ENCODE measurements at regions not wholly inside any gene's neighbourhood (a gene's known extent, or its start where the extent isn't known, plus 50 kb on each side); places are given as distances from the start of the nearest gene placed in this dataset.

GRCh38 chr7:84283798-84284197 lies 89.2 kb upstream of the SEMA3A start:
- H3K79me2 ChIP-seq (ENCODE audit: insufficient read depth, low read length) = no peaks in the 10 kb centered on the region
- no peak overlapping the region for H3K4me3 ChIP-seq (ENCODE audit: low read length, poor library complexity, severe bottlenecking)
- no peaks in the 10 kb centered on the region for H3K9me3 ChIP-seq (ENCODE audit: insufficient read depth, low read depth, low read length)
- no peaks in the 10 kb centered on the region for H3K27me3 ChIP-seq (ENCODE audit: insufficient read depth, low read length, poor library complexity, severe bottlenecking)
- H3F3A ChIP-seq (ENCODE audit: low read depth) = no peaks in the 10 kb centered on the region
- TF ChIP-seq EZH2phosphoT487 (IDR thresholded peaks at IDR 0.05; ENCODE audit: borderline replicate concordance) = no peak
- TF ChIP-seq CTCF (conservative IDR thresholded peaks at IDR 0.05; ENCODE audit: low read length) = no peak
- H3K9me2 ChIP-seq (replicated peaks; ENCODE audit: low read depth, low read length) = no peaks in the 10 kb centered on the region
- H4K20me1 ChIP-seq (ENCODE audit: insufficient read depth, low read length, poor library complexity, severe bottlenecking) = no peaks in the 10 kb centered on the region
- no peak overlapping the region for H3K4me2 ChIP-seq (ENCODE audit: low read depth, low read length, poor library complexity, severe bottlenecking)
- no peaks in the 10 kb centered on the region for H3K36me3 ChIP-seq (ENCODE audit: insufficient read depth, low read length)
- no peaks in the 10 kb centered on the region for H3K4me1 ChIP-seq (ENCODE audit: insufficient read depth, low read length, poor library complexity, severe bottlenecking)
- H2AFZ ChIP-seq (ENCODE audit: low read length) = no peak overlapping the region
- no peak overlapping the region for H3K9ac ChIP-seq (ENCODE audit: low read depth, low read length, poor library complexity, severe bottlenecking)

- H3K4me1 ChIP-seq (ENCODE audit: insufficient read depth, low read length, poor library complexity, severe bottlenecking) = no peaks in the 10 kb centered on the region
- H3K36me3 ChIP-seq (ENCODE audit: insufficient read depth, low read length) = no peaks in the 10 kb centered on the region
- H3F3A ChIP-seq (ENCODE audit: low read depth) = no peaks in the 10 kb centered on the region
- H3K79me2 ChIP-seq (ENCODE audit: insufficient read depth, low read length) = no peaks in the 10 kb centered on the region
- TF ChIP-seq CTCF (conservative IDR thresholded peaks at IDR 0.05; ENCODE audit: low read length) (no peak), EZH2phosphoT487 (IDR thresholded peaks at IDR 0.05; ENCODE audit: borderline replicate concordance) (no peak)
- H3K9ac ChIP-seq (ENCODE audit: low read depth, low read length, poor library complexity, severe bottlenecking) = no peak overlapping the region
- H3K9me2 ChIP-seq (replicated peaks; ENCODE audit: low read depth, low read length) = no peaks in the 10 kb centered on the region
- no peaks in the 10 kb centered on the region for H3K27me3 ChIP-seq (ENCODE audit: insufficient read depth, low read length, poor library complexity, severe bottlenecking)
- no peak overlapping the region for H3K4me3 ChIP-seq (ENCODE audit: low read length, poor library complexity, severe bottlenecking)
- no peaks in the 10 kb centered on the region for H3K9me3 ChIP-seq (ENCODE audit: insufficient read depth, low read depth, low read length)
- H2AFZ ChIP-seq (ENCODE audit: low read length) = no peak overlapping the region
- no peak overlapping the region for H3K4me2 ChIP-seq (ENCODE audit: low read depth, low read length, poor library complexity, severe bottlenecking)
- H4K20me1 ChIP-seq (ENCODE audit: insufficient read depth, low read length, poor library complexity, severe bottlenecking) = no peaks in the 10 kb centered on the region
Observed at GRCh38 chr7:84281518-84281917, 86.9 kb upstream of the SEMA3A start.

GRCh38 chr7:84277628-84278224 lies 83.1 kb upstream of the SEMA3A start:
- no peaks in the 10 kb centered on the region for H3K27me3 ChIP-seq (ENCODE audit: insufficient read depth, low read length, poor library complexity, severe bottlenecking)
- H3K36me3 ChIP-seq (ENCODE audit: insufficient read depth, low read length) = no peaks in the 10 kb centered on the region
- no peaks in the 10 kb centered on the region for H3K4me1 ChIP-seq (ENCODE audit: insufficient read depth, low read length, poor library complexity, severe bottlenecking)
- no peaks in the 10 kb centered on the region for H3K9me3 ChIP-seq (ENCODE audit: insufficient read depth, low read depth, low read length)
- H3K79me2 ChIP-seq (ENCODE audit: insufficient read depth, low read length) = no peaks in the 10 kb centered on the region
- no peak overlapping the region for H3K4me3 ChIP-seq (ENCODE audit: low read length, poor library complexity, severe bottlenecking)
- no peaks in the 10 kb centered on the region for H3F3A ChIP-seq (ENCODE audit: low read depth)
- H3K9me2 ChIP-seq (replicated peaks; ENCODE audit: low read depth, low read length) = no peaks in the 10 kb centered on the region
- no peak overlapping the region for H2AFZ ChIP-seq (ENCODE audit: low read length)
- H3K9ac ChIP-seq (ENCODE audit: low read depth, low read length, poor library complexity, severe bottlenecking) = no peak overlapping the region
- no peaks in the 10 kb centered on the region for H4K20me1 ChIP-seq (ENCODE audit: insufficient read depth, low read length, poor library complexity, severe bottlenecking)
- no peak overlapping the region for H3K4me2 ChIP-seq (ENCODE audit: low read depth, low read length, poor library complexity, severe bottlenecking)
- TF ChIP-seq EZH2phosphoT487 (IDR thresholded peaks at IDR 0.05; ENCODE audit: borderline replicate concordance) (no peak), CTCF (conservative IDR thresholded peaks at IDR 0.05; ENCODE audit: low read length) (no peak)

Measured in Loucy (cell line).